ENCODE measurements at regions not wholly inside any gene's neighbourhood (a gene's known extent, or its start where the extent isn't known, plus 50 kb on each side); places are given as distances from the start of the nearest gene placed in this dataset.

GRCh38 chr15:77769700-77770099 is 137.0 kb upstream of the LINGO1 start:
- no peak for FAIRE-seq

GRCh38 chr15:77768521-77769078 is 135.9 kb upstream of the LINGO1 start:
- no peak for FAIRE-seq
- no peak for DNase-seq (ENCODE audit: low spot score)

More at GRCh38 chr15:77769700-77770099, 137.0 kb upstream of the LINGO1 start:
- no peak for DNase-seq (ENCODE audit: low spot score)

- no peak for DNase-seq (ENCODE audit: low spot score)
- FAIRE-seq: no peak
These were observed 135.4 kb upstream of the LINGO1 start for GRCh38 chr15:77768107-77768506.

GRCh38 chr15:77764095-77764494 is 131.4 kb upstream of the LINGO1 start:
- FAIRE-seq (no peak), DNase-seq (ENCODE audit: low spot score) (no peak)

- FAIRE-seq (no peak), DNase-seq (ENCODE audit: low spot score) (no peak)
These were observed 130.1 kb upstream of the LINGO1 start for GRCh38 chr15:77762747-77763355.

- FAIRE-seq: no peak
- no peak for DNase-seq (ENCODE audit: low spot score)
These were observed 127.3 kb upstream of the LINGO1 start for GRCh38 chr15:77759896-77760592.

GRCh38 chr15:77753939-77754338 is 121.2 kb upstream of the LINGO1 start:
- FAIRE-seq: no peak
- no peak for DNase-seq (ENCODE audit: low spot score)

GRCh38 chr15:77753281-77753873 is 120.7 kb upstream of the LINGO1 start:
- DNase-seq (ENCODE audit: low spot score) (no peak), FAIRE-seq (no peak)

- no peak for DNase-seq (ENCODE audit: low spot score)
- FAIRE-seq: no peak
These were observed 117.4 kb upstream of the LINGO1 start for GRCh38 chr15:77749998-77750540.

GRCh38 chr15:77749236-77749997 is 116.7 kb upstream of the LINGO1 start:
- no peak for FAIRE-seq
- DNase-seq (ENCODE audit: low spot score): no peak

GRCh38 chr15:77748078-77749064 is 115.7 kb upstream of the LINGO1 start:
- FAIRE-seq: no peak
- no peak for DNase-seq (ENCODE audit: low spot score)

- no peak for FAIRE-seq
- DNase-seq (ENCODE audit: low spot score): no peak
These were observed 114.7 kb upstream of the LINGO1 start for GRCh38 chr15:77747175-77748077.

- DNase-seq (ENCODE audit: low spot score) (no peak), FAIRE-seq (no peak)
These were observed 113.8 kb upstream of the LINGO1 start for GRCh38 chr15:77746254-77747174.

GRCh38 chr15:77744398-77744797 is 111.7 kb upstream of the LINGO1 start:
- FAIRE-seq (no peak), DNase-seq (ENCODE audit: low spot score) (no peak)

GRCh38 chr15:77742570-77742969 is 109.9 kb upstream of the LINGO1 start:
- FAIRE-seq (no peak), DNase-seq (ENCODE audit: low spot score) (no peak)

GRCh38 chr15:77742127-77742526 is 109.4 kb upstream of the LINGO1 start:
- DNase-seq (ENCODE audit: low spot score) (no peak), FAIRE-seq (no peak)

- DNase-seq (ENCODE audit: low spot score): no peak
- FAIRE-seq: no peak
These were observed 108.4 kb upstream of the LINGO1 start for GRCh38 chr15:77741106-77741505.

Measured in RCC 7860 (cell line).